ENCODE measurements at regions not wholly inside any gene's neighbourhood (a gene's known extent, or its start where the extent isn't known, plus 50 kb on each side); places are given as distances from the start of the nearest gene placed in this dataset.

- no peak for DNase-seq
Measured at GRCh38 chr5:97745817-97746216, 562.8 kb upstream of the RIOK2 start.

GRCh38 chr5:97750576-97750975 lies 567.5 kb upstream of the RIOK2 start:
- DNase-seq = no peak

- no peak for DNase-seq
Measured at GRCh38 chr5:97751540-97751939, 568.5 kb upstream of the RIOK2 start.

- no peak for DNase-seq
Measured at GRCh38 chr5:97752871-97753270, 569.8 kb upstream of the RIOK2 start.

GRCh38 chr5:97762483-97762882 lies 579.4 kb upstream of the RIOK2 start:
- DNase-seq = no peak

GRCh38 chr5:97764700-97765099 lies 581.7 kb upstream of the RIOK2 start:
- no peak for DNase-seq

- DNase-seq = no peak
Measured at GRCh38 chr5:97778451-97778850, 595.4 kb upstream of the RIOK2 start.

- no peak for DNase-seq
Measured at GRCh38 chr5:97788369-97788768, 605.3 kb upstream of the RIOK2 start.

GRCh38 chr5:97797994-97798451 lies 615.0 kb upstream of the RIOK2 start:
- peak; percentile 1 for DNase-seq

GRCh38 chr5:97801461-97801860 lies 618.4 kb upstream of the RIOK2 start:
- DNase-seq = no peak

GRCh38 chr5:97820138-97820537 lies 637.1 kb upstream of the RIOK2 start:
- no peak for DNase-seq

- no peak for DNase-seq
Measured at GRCh38 chr5:97832645-97833296, 649.7 kb upstream of the RIOK2 start.

GRCh38 chr5:97834561-97834960 lies 651.5 kb upstream of the RIOK2 start:
- DNase-seq = no peak

- no peak for DNase-seq
Measured at GRCh38 chr5:97835112-97835511, 652.1 kb upstream of the RIOK2 start.

GRCh38 chr5:97836816-97837215 lies 653.8 kb upstream of the RIOK2 start:
- DNase-seq = no peak

GRCh38 chr5:97838214-97838613 lies 655.2 kb upstream of the RIOK2 start:
- peak; percentile 37 for DNase-seq

GRCh38 chr5:97839341-97840086 lies 656.5 kb upstream of the RIOK2 start:
- DNase-seq = peak; percentile 17

GRCh38 chr5:97840643-97841042 lies 657.6 kb upstream of the RIOK2 start:
- DNase-seq = no peak

- DNase-seq = no peak
Measured at GRCh38 chr5:97842687-97843086, 659.6 kb upstream of the RIOK2 start.

GRCh38 chr5:97844797-97845196 lies 661.8 kb upstream of the RIOK2 start:
- DNase-seq = no peak

- DNase-seq = no peak
Measured at GRCh38 chr5:97846643-97847042, 663.6 kb upstream of the RIOK2 start.

- no peak for DNase-seq
Measured at GRCh38 chr5:97847920-97848631, 665.0 kb upstream of the RIOK2 start.

- DNase-seq = no peak
Measured at GRCh38 chr5:97851036-97851435, 668.0 kb upstream of the RIOK2 start.

Data from eye (tissue), 1 donor.